Endothelial cell of umbilical vein (primary cell): ENCODE measurements at regions not wholly inside any gene's neighbourhood (a gene's known extent, or its start where the extent isn't known, plus 50 kb on each side); places are given as distances from the start of the nearest gene placed in this dataset.

Experiments
- BruUV-seq: library from RNA; stranded (reverse); fragments of 400-500 nt; replicated peaks from 2 replicates; lab custom pipeline; 2021; lab: Mats Ljungman, UMichigan
- CTCF ChIA-PET: fragments of 300-600, 350-600 bp; sonication (Branson Sonifier 250); formaldehyde crosslinking; loops from one replicate; lab custom pipeline; 2021; ENCODE audit warnings: antibody characterized with exemption, inconsistent platforms; lab: Charles Lee
- POLR2A ChIA-PET: fragments of 300-600, 350-600 bp; sonication (Branson Sonifier 250); formaldehyde crosslinking; loops from one replicate; lab custom pipeline; 2021; ENCODE audit warnings: antibody characterized with exemption, inconsistent platforms; lab: Charles Lee
- DNase-seq: peaks from one replicate; pipeline ENCODE4 v3.0.0-alpha.2; 2011; ENCODE audit warnings: low read depth, low spot score
- FAIRE-seq: peaks from 2 replicates; lab custom pipeline; 2011; peaks lifted over from hg19 to GRCh38; lab: Jason Lieb, UNC
- H2AFZ ChIP-seq: 2 replicates; pipeline ENCODE4 v1.6.0; 2012; ENCODE audit warnings: low read depth, low read length, control low read depth, inconsistent platforms
- H3K27ac ChIP-seq: 2 replicates; pipeline ENCODE4 v1.5.1; 2011; ENCODE audit warnings: low read depth, mild to moderate bottlenecking, control low read depth, low read length, moderate library complexity; ENCODE audit not compliant: insufficient read depth
- H3K27me3 ChIP-seq, 2 experiments: 2 replicates each; pipeline versions ENCODE4 v1.6.0 to v1.6.1; 2011; ENCODE audit warnings: low read length in 2 of 2, mixed read lengths in 1 of 2; ENCODE audit not compliant: control insufficient read depth in 2 of 2, insufficient read depth in 2 of 2
- H3K36me3 ChIP-seq, 2 experiments: 2 replicates in 1 of 2; 3 replicates in 1 of 2; pipeline ENCODE4 v1.5.1; 2011; ENCODE audit warnings: low read length in 2 of 2, mild to moderate bottlenecking in 1 of 2, moderate library complexity in 1 of 2; ENCODE audit not compliant: control insufficient read depth in 2 of 2, insufficient read depth in 2 of 2; ENCODE audit errors: extremely low read depth in 1 of 2
- H3K4me1 ChIP-seq: 3 replicates; pipeline ENCODE4 v1.5.1; 2011; ENCODE audit warnings: mild to moderate bottlenecking, low read length; ENCODE audit not compliant: control insufficient read depth, insufficient read depth; ENCODE audit errors: extremely low read depth
- H3K4me2 ChIP-seq: 2 replicates; pipeline ENCODE4 v1.6.1; 2011; ENCODE audit warnings: low read length, control low read depth, mixed read lengths; ENCODE audit not compliant: insufficient read depth
- H3K4me3 ChIP-seq, 3 experiments: fragments of 200-600 bp in 1 of 3; sonication (generic), shearing (Covaris generic) in 1 of 3; replicated peaks in 1 of 3; 2 replicates each; pipeline ENCODE4 v1.5.1; 2011 to 2016; ENCODE audit warnings: control low read depth in 3 of 3, low read length in 3 of 3, mild to moderate bottlenecking in 2 of 3, inconsistent platforms in 1 of 3, low read depth in 1 of 3, moderate library complexity in 1 of 3; ENCODE audit not compliant: insufficient read depth in 1 of 3
- H3K79me2 ChIP-seq: 2 replicates; pipeline ENCODE4 v1.6.0; 2012; ENCODE audit warnings: low read length, inconsistent platforms; ENCODE audit not compliant: control insufficient read depth, insufficient read depth
- H3K9ac ChIP-seq: replicated peaks from 2 replicates; pipeline ENCODE3; 2011; ENCODE audit warnings: low read length, control low read depth; ENCODE audit not compliant: insufficient read depth; ENCODE audit errors: extremely low read depth
- H3K9me1 ChIP-seq: replicated peaks from 3 replicates; pipeline ENCODE4 v1.6.0; 2011; ENCODE audit warnings: mild to moderate bottlenecking, low read length; ENCODE audit not compliant: control insufficient read depth, insufficient read depth; ENCODE audit errors: extremely low read depth
- H3K9me3 ChIP-seq: replicated peaks from 2 replicates; pipeline ENCODE4 v1.5.1; 2012; ENCODE audit warnings: low read length, inconsistent platforms; ENCODE audit not compliant: control insufficient read depth, insufficient read depth
- H4K20me1 ChIP-seq: replicated peaks from 2 replicates; pipeline ENCODE3; 2011; ENCODE audit warnings: mild to moderate bottlenecking, low read length; ENCODE audit not compliant: control insufficient read depth, insufficient read depth; ENCODE audit errors: extremely low read depth
- CTCF ChIP-seq, 2 donors: IDR thresholded peaks; 1 replicate in 1 of 2; 2 replicates in 1 of 2; pipeline ENCODE4 v1.5.1; 2011; ENCODE audit warnings: low read length in 2 of 2, mild to moderate bottlenecking in 2 of 2, moderate library complexity in 2 of 2, control low read depth in 1 of 2, inconsistent platforms in 1 of 2, low read depth in 1 of 2; ENCODE audit not compliant: insufficient read depth in 1 of 2; ENCODE audit errors: extremely low read depth in 1 of 2
- EZH2 ChIP-seq: IDR thresholded peaks from 2 replicates; pipeline ENCODE4 v1.6.1; 2012; ENCODE audit warnings: borderline replicate concordance, low read depth, mild to moderate bottlenecking, moderate library complexity, low read length, inconsistent platforms; ENCODE audit not compliant: severe bottlenecking
- FOS ChIP-seq: IDR thresholded peaks from 2 replicates; pipeline ENCODE4 v1.6.1; 2011; ENCODE audit warnings: mild to moderate bottlenecking, low read length, moderate library complexity, borderline replicate concordance; ENCODE audit not compliant: insufficient read depth
- GATA2 ChIP-seq: IDR thresholded peaks from 2 replicates; pipeline ENCODE4 v1.7.0; 2011; ENCODE audit warnings: low read depth, mild to moderate bottlenecking, moderate library complexity, mixed read lengths, low read length; ENCODE audit not compliant: insufficient read length, insufficient read depth
- JUN ChIP-seq: IDR thresholded peaks from 2 replicates; pipeline ENCODE4 v1.6.1; 2011; ENCODE audit warnings: borderline replicate concordance, low read depth; ENCODE audit not compliant: insufficient read length, insufficient read depth
- MAX ChIP-seq: IDR thresholded peaks from 2 replicates; pipeline ENCODE4 v1.6.1; 2011; ENCODE audit not compliant: insufficient read depth, insufficient read length
- MYC ChIP-seq: IDR thresholded peaks from one replicate; pipeline ENCODE4 v1.6.1; 2011; ENCODE audit warnings: mild to moderate bottlenecking, low read depth, low read length
- POLR2A ChIP-seq: IDR thresholded peaks from 2 replicates; pipeline ENCODE4 v1.6.1; 2012; ENCODE audit warnings: low read depth, mild to moderate bottlenecking, control low read depth, low read length
- POLR2AphosphoS5 ChIP-seq: IDR thresholded peaks from 2 replicates; pipeline ENCODE4 v1.6.1; 2012; ENCODE audit warnings: low read depth, mild to moderate bottlenecking, control low read depth, low read length, moderate library complexity; ENCODE audit not compliant: insufficient read depth
- dilution Hi-C: fragments of 300-500 bp; cut with MboI; formaldehyde crosslinking; loops from one replicate; pipeline ENCODE4 v1.15.0; 2019; ENCODE audit warnings: low sequenced_read_pairs; ENCODE audit not compliant: extremely low pct_ligation_motif_present
- intact Hi-C: fragments of 100-400 bp; cut with micrococcal nuclease; formaldehyde crosslinking; loops from one replicate; pipeline ENCODE4 v1.10.0; 2022

GRCh38 chr10:78563314-78563713, 505.5 kb upstream of the ZMIZ1 start:
- Histone ChIP-seq H4K20me1 (no peaks in the 10 kb centered on the region), H3K4me3 (no peak overlapping the region), H3K9me1 (no peaks in the 10 kb centered on the region), H2AFZ (no peak overlapping the region), H3K4me2 (no peak overlapping the region), H3K4me1 (no peaks in the 10 kb centered on the region), H3K9ac (no peak overlapping the region), H3K9me3 (no peaks in the 10 kb centered on the region), H3K36me3 (no peaks in the 10 kb centered on the region), H3K79me2 (no peaks in the 10 kb centered on the region), H3K27ac (no peak overlapping the region), H3K27me3 (peaks cover 7 to 14% of the 10 kb centered on the region in 2 experiments)
- dilution Hi-C loops: no loop called here
- FAIRE-seq (no peak), DNase-seq (no peak)
- no TSS peak for BruUV-seq
- TF ChIP-seq POLR2AphosphoS5: no peak
- TF ChIP-seq EZH2: no peak
- no peak for TF ChIP-seq POLR2A
- no peak for TF ChIP-seq GATA2
- no peak for TF ChIP-seq MYC
- no peak for TF ChIP-seq FOS
- no peak for TF ChIP-seq MAX
- TF ChIP-seq JUN: no peak
- TF ChIP-seq CTCF (IDR thresholded peaks at IDR 0.05; ENCODE audit: extremely low read depth in 1 of 2, insufficient read depth in 1 of 2, low read depth in 1 of 2, low read length in 2 of 2): no peak
- ChIA-PET CTCF (no interaction called here), POLR2A (no interaction called here)
- intact Hi-C loops: no loop called here
